Thyroid gland (tissue), 4 donors: ENCODE measurements at regions not wholly inside any gene's neighbourhood (a gene's known extent, or its start where the extent isn't known, plus 50 kb on each side); places are given as distances from the start of the nearest gene placed in this dataset.

Experiments
- DNase-seq, 2 donors: peaks; one replicate each; pipeline ENCODE4 v3.0.0-alpha.2; 2019
- H3K27ac ChIP-seq, 3 donors: fragments of 200-600 bp; sonication (generic); 1 replicate in 2 of 3; 2 replicates in 1 of 3; pipeline ENCODE4 v1.5.1; 2016 to 2019; ENCODE audit warnings: mild to moderate bottlenecking in 1 of 3, moderate library complexity in 1 of 3
- H3K27me3 ChIP-seq: fragments of 200-600 bp; sonication (generic); one replicate; pipeline ENCODE4 v1.5.1; 2019
- H3K36me3 ChIP-seq, 2 donors: fragments of 200-600 bp; sonication (generic); one replicate each; pipeline ENCODE4 v1.5.1; 2016 to 2019
- H3K4me1 ChIP-seq, 2 donors: fragments of 200-600 bp; sonication (generic); one replicate each; pipeline ENCODE4 v1.5.1; 2017 to 2019
- H3K4me3 ChIP-seq, 3 donors: fragments of 200-600 bp; sonication (generic); replicated peaks in 1 of 3; 1 replicate in 2 of 3; 2 replicates in 1 of 3; pipeline ENCODE4 v1.5.1; 2016; ENCODE audit warnings: mild to moderate bottlenecking in 1 of 3
- H3K9me3 ChIP-seq: fragments of 200-600 bp; sonication (generic); one replicate; pipeline ENCODE4 v1.5.1; 2017
- POLR2A ChIP-seq, 2 donors: fragments of 450-650 bp; IDR thresholded peaks; one replicate each; pipeline ENCODE4 v1.6.1; 2017; ENCODE audit warnings: antibody characterized with exemption in 2 of 2, mild to moderate bottlenecking in 2 of 2, moderate library complexity in 1 of 2
- whole genome bisulfite sequencing, 2 donors: methylation state at CpG; one replicate each; pipeline ENCODE4 v1.1.5; 2017; 5-methylcytosine and 5-hydroxymethylcytosine counted together
- intact Hi-C: fragments of 100-400 bp; cut with DNase I; formaldehyde crosslinking; loops from one replicate; pipeline ENCODE4 v1.15.1; 2023
- TF ChIP-seq, protein P1 (sequence below), 6 experiments: fragments of 200-600 bp in 3 of 6; fragments of 450-650 bp in 3 of 6; sonication (generic) in 3 of 6; IDR thresholded peaks; one replicate each; pipeline ENCODE4 v1.5.1; 2016 to 2019; ENCODE audit warnings: antibody characterized with exemption in 6 of 6, mild to moderate bottlenecking in 2 of 6, inconsistent platforms in 1 of 6, moderate library complexity in 1 of 6

DNA sequence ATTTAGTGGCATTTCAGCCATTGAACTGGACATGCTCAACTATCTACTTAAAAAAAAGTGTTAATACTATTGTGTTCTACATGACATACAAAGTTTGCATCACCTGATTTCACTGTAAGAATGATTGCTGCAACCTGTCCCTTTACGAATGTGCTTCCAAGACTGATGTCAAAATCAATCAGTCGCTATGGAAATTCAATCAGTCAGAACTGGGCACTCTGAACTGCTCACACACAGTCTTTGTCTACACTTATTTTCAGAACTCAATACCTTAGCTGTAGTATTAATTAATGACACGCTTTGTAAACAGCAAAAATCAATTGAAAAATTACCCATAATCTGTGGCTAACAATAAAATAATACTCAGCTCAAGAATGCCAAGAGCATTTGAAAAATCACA, 70.3 kb upstream of the KLHL29 start:
- Histone ChIP-seq H3K36me3 (no peaks in the 10 kb centered on the region), H3K4me3 (no peak overlapping the region), H3K4me1 (no peaks in the 10 kb centered on the region), H3K27me3 (no peaks in the 10 kb centered on the region), H3K9me3 (no peaks in the 10 kb centered on the region), H3K27ac (no peak overlapping the region)
- 98% methylated on average over 3 of the region's 3 CpGs for WGBS, 2 donors
- DNase-seq, result no peak
- TF ChIP-seq POLR2A (IDR thresholded peaks at IDR 0.05), result no peak
- TF ChIP-seq, protein P1, sequence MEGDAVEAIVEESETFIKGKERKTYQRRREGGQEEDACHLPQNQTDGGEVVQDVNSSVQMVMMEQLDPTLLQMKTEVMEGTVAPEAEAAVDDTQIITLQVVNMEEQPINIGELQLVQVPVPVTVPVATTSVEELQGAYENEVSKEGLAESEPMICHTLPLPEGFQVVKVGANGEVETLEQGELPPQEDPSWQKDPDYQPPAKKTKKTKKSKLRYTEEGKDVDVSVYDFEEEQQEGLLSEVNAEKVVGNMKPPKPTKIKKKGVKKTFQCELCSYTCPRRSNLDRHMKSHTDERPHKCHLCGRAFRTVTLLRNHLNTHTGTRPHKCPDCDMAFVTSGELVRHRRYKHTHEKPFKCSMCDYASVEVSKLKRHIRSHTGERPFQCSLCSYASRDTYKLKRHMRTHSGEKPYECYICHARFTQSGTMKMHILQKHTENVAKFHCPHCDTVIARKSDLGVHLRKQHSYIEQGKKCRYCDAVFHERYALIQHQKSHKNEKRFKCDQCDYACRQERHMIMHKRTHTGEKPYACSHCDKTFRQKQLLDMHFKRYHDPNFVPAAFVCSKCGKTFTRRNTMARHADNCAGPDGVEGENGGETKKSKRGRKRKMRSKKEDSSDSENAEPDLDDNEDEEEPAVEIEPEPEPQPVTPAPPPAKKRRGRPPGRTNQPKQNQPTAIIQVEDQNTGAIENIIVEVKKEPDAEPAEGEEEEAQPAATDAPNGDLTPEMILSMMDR (IDR thresholded peaks at IDR 0.05), result no peak
- intact Hi-C loops, result no loop called here

DNA sequence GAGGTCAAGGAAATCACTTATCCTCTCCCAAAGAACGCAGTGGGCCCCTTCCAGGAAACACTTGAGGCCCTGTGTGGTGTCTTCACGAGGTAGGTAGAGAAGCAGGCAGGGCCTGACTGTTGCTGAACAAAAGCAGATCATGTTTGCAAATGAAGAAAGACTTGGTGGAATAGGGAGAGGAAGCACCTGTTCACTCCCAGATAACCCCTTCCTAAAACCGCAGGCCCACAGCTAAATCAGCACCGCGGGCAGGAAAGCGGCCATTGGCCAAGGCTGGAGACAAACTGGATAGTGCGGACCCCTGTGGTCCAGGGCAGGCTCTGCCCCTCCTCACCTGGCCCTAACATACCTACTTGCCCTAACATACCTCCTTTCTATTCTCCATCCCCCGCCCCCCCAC, 64.9 kb upstream of the KLHL29 start:
- no peak for DNase-seq
- H3K27ac ChIP-seq, result no peak overlapping the region
- no peak overlapping the region for H3K4me3 ChIP-seq
- 65 to 72% methylated on average over 7 to 8 of the region's 8 CpGs for WGBS, 2 donors
- H3K9me3 ChIP-seq, result no peaks in the 10 kb centered on the region
- intact Hi-C loops, result no loop called here
- no peaks in the 10 kb centered on the region for H3K4me1 ChIP-seq
- H3K27me3 ChIP-seq, result no peaks in the 10 kb centered on the region
- no peak for TF ChIP-seq POLR2A (IDR thresholded peaks at IDR 0.05)
- TF ChIP-seq, protein P1 (IDR thresholded peaks at IDR 0.05), result no peak
- no peaks in the 10 kb centered on the region for H3K36me3 ChIP-seq

DNA sequence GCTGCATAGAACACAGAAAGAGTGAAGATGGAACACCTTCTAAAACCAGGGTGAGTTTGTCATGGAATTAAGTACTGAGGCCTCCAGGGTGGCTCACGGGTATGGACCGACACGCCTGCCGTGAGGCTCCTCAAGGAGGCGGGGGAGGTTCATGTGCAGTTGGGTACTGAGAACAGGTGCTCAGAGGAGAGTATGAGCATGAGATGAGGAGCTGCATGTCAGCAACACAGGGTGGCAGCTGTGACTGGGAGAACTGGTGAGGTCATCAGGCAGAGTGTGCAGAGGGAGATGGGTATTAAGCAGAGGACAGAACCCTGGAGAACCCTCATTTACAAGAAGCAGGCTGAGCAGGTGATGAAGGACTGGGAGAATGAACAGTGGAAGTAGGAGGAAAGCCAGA, 63.2 kb upstream of the KLHL29 start:
- WGBS, 2 donors, result 92% methylated on average over 5 of the region's 5 CpGs

DNA sequence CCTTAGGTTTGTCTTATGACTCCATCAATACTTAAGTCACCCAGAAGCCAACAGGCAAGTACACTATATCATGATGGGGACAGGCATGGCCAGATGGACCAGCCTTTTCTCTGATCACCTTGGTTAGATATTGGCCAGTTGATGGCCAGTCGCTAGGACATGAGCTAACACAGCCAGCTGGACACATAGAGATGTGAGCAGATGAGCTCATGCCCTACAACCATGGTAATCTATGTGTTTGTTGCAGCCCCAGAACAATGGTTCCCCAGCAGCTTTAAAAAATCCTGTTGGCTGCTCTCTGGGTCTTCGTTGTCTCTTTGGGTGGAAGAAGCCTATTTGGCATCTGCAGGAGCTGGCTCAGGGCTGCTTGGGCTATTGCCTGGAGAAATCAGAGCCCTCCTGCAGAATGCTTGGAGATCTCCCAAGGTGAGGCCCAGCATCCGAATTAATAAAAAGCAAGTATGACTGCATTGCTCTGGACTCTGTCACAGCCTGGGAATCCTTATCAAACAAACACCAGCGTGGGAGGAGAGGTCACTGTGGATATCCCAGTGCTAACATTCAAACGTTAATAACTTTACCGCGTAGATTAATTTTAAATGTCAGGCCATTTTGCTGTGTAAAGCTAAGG, 62.3 kb upstream of the KLHL29 start:
- 84 to 87% methylated on average over 7 of the region's 7 CpGs for WGBS, 2 donors
- DNase-seq, result no peak
- Histone ChIP-seq H3K36me3 (no peaks in the 10 kb centered on the region), H3K4me3 (no peak overlapping the region), H3K27ac (no peak overlapping the region), H3K9me3 (no peaks in the 10 kb centered on the region), H3K27me3 (no peaks in the 10 kb centered on the region), H3K4me1 (no peaks in the 10 kb centered on the region)
- TF ChIP-seq, protein P1 (IDR thresholded peaks at IDR 0.05), result no peak
- TF ChIP-seq POLR2A (IDR thresholded peaks at IDR 0.05), result no peak
- intact Hi-C loops, result no loop called here

More for the DNA sequence above, 63.2 kb upstream of the KLHL29 start:
- TF ChIP-seq, protein P1 (IDR thresholded peaks at IDR 0.05), result no peak
- TF ChIP-seq POLR2A (IDR thresholded peaks at IDR 0.05), result no peak
- Histone ChIP-seq H3K27ac (no peak overlapping the region), H3K9me3 (no peaks in the 10 kb centered on the region), H3K4me1 (no peaks in the 10 kb centered on the region), H3K27me3 (no peaks in the 10 kb centered on the region), H3K36me3 (no peaks in the 10 kb centered on the region), H3K4me3 (no peak overlapping the region)
- DNase-seq, result no peak
- intact Hi-C loops, result no loop called here

DNA sequence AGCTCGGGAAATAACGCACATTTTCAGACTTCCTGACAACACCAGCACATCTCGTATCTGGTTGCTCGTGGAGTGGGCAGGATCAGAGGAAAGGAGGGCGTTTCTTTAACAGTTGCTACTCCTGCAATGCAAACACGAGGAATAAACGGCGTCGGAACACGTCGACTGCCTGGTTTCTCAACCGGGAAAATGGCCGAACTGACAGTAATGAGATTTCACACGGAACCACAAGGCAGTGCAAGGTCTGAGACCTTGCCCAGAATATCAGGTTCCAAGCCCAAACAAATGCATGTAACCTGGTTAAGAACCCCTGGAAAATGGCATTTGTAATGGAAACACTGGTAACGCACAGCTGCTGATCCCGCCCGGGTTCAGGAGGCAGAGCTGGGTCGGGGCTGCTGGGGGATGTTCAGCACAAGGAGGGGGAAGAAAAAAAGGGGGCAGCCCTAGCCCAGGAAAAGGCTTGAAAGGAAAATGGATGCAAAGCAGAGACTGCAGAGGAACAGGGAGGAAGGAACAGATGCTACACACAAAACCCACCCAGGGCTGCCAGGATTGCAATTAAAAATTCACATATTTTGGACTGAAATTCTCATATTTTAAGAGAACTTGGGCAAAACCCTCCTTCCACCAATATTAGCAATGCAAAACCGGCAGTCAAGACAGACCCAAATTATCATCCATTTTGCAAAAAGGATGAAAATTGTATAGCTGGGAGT, 61.6 kb upstream of the KLHL29 start:
- Histone ChIP-seq H3K9me3 (no peaks in the 10 kb centered on the region), H3K4me1 (no peaks in the 10 kb centered on the region), H3K27ac (no peak overlapping the region), H3K36me3 (no peaks in the 10 kb centered on the region), H3K27me3 (no peaks in the 10 kb centered on the region), H3K4me3 (no peak overlapping the region)
- no peak for TF ChIP-seq POLR2A (IDR thresholded peaks at IDR 0.05)
- TF ChIP-seq, protein P1 (IDR thresholded peaks at IDR 0.05), result no peak
- WGBS, 2 donors, result 70 to 87% methylated on average over 19 of the region's 19 CpGs
- intact Hi-C loops, result no loop called here
- no peak for DNase-seq
